ENCODE measurements at regions not wholly inside any gene's neighbourhood (a gene's known extent, or its start where the extent isn't known, plus 50 kb on each side); places are given as distances from the start of the nearest gene placed in this dataset.

DNA sequence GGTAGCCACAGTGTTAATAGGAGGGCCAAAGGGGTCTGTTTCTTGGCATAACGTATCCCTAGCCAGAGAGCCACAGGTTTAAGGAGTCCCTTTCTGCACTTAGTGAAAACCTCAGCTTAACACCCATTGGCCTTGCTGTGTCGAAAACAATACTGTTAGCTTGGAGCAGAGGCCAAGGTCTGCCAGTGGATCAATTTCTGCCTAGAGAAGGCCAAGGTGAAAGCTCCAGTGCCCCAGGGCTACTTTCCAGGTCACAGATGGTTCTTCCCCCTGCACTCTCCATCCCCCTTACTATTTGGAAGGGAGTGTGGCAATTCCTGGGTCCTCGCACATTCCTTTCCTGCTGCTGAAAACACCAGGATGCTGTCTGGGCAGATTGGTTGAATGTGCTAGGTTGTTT lies 74.8 kb upstream of the TNP1 start:
- H3K4me1 ChIP-seq (ENCODE audit: control insufficient read depth, insufficient read depth, low read length), result no peaks in the 10 kb centered on the region
- intact Hi-C loops (cut with micrococcal nuclease; ENCODE audit: unreplicated experiment), result no loop called here
- no peaks in the 10 kb centered on the region for H3K9me3 ChIP-seq (ENCODE audit: control insufficient read depth, insufficient read depth, low read depth, low read length)
- ChIA-PET POLR2A (no interaction called here), CTCF (no interaction called here)
- no TSS peak for BruUV-seq (replicated peaks)
- H3K4me3 ChIP-seq (ENCODE audit: low read depth in 2 of 2, low read length in 2 of 2), result no peak overlapping the region
- in situ Hi-C loops (cut with HindIII; ENCODE audit: low pct_unique_long_range_greater_than_20kb, low sequenced_read_pairs), result no loop called here
- H3K27ac ChIP-seq (ENCODE audit: low read length), result no peak overlapping the region
- no peaks in the 10 kb centered on the region for H3K36me3 ChIP-seq (ENCODE audit: control insufficient read depth, insufficient read depth, low read length)
- no peak for DNase-seq (ENCODE audit: low read depth, low spot score)
- H3K27me3 ChIP-seq (ENCODE audit: control insufficient read depth, insufficient read depth, low read length), result no peaks in the 10 kb centered on the region
- no peak for ATAC-seq
- TF ChIP-seq, protein P1, sequence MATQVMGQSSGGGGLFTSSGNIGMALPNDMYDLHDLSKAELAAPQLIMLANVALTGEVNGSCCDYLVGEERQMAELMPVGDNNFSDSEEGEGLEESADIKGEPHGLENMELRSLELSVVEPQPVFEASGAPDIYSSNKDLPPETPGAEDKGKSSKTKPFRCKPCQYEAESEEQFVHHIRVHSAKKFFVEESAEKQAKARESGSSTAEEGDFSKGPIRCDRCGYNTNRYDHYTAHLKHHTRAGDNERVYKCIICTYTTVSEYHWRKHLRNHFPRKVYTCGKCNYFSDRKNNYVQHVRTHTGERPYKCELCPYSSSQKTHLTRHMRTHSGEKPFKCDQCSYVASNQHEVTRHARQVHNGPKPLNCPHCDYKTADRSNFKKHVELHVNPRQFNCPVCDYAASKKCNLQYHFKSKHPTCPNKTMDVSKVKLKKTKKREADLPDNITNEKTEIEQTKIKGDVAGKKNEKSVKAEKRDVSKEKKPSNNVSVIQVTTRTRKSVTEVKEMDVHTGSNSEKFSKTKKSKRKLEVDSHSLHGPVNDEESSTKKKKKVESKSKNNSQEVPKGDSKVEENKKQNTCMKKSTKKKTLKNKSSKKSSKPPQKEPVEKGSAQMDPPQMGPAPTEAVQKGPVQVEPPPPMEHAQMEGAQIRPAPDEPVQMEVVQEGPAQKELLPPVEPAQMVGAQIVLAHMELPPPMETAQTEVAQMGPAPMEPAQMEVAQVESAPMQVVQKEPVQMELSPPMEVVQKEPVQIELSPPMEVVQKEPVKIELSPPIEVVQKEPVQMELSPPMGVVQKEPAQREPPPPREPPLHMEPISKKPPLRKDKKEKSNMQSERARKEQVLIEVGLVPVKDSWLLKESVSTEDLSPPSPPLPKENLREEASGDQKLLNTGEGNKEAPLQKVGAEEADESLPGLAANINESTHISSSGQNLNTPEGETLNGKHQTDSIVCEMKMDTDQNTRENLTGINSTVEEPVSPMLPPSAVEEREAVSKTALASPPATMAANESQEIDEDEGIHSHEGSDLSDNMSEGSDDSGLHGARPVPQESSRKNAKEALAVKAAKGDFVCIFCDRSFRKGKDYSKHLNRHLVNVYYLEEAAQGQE (IDR thresholded peaks at IDR 0.05; ENCODE audit: insufficient read depth in 1 of 2, low read depth in 2 of 2, low read length in 1 of 2), result no peak
- TF ChIP-seq POLR2AphosphoS5 (IDR thresholded peaks at IDR 0.05; ENCODE audit: low read depth, low read length) (no peak), TCF7L2 (IDR thresholded peaks at IDR 0.05; ENCODE audit: low read depth, low read length) (no peak), SIN3A (IDR thresholded peaks at IDR 0.05; ENCODE audit: borderline replicate concordance, insufficient read depth, low read depth, low read length) (no peak)
- TF ChIP-seq, protein P2, sequence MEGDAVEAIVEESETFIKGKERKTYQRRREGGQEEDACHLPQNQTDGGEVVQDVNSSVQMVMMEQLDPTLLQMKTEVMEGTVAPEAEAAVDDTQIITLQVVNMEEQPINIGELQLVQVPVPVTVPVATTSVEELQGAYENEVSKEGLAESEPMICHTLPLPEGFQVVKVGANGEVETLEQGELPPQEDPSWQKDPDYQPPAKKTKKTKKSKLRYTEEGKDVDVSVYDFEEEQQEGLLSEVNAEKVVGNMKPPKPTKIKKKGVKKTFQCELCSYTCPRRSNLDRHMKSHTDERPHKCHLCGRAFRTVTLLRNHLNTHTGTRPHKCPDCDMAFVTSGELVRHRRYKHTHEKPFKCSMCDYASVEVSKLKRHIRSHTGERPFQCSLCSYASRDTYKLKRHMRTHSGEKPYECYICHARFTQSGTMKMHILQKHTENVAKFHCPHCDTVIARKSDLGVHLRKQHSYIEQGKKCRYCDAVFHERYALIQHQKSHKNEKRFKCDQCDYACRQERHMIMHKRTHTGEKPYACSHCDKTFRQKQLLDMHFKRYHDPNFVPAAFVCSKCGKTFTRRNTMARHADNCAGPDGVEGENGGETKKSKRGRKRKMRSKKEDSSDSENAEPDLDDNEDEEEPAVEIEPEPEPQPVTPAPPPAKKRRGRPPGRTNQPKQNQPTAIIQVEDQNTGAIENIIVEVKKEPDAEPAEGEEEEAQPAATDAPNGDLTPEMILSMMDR (IDR thresholded peaks at IDR 0.05), result no peak

DNA sequence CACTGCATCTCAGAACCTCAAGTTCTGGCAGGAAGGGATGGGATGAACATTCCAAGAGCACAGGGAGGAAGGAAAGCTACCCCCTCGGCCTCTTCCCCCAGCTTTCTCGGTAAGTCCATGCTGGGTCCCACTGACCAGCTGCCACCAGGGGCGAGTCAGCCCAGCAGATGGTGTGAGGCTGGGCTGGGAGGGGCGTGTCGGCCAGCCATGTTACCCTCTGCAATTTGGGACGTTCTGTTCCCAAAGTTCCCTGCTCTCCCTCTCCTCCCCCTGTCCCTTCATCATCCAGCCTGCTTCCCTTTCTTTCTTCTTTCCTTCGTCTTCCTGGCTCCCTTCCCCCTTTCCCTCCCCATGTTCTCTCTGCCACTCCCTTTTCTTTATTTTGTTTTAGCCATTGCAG lies 74.3 kb upstream of the TNP1 start:
- TF ChIP-seq, protein P1 (IDR thresholded peaks at IDR 0.05; ENCODE audit: insufficient read depth in 1 of 2, low read depth in 2 of 2, low read length in 1 of 2), result no peak
- TF ChIP-seq SIN3A (IDR thresholded peaks at IDR 0.05; ENCODE audit: borderline replicate concordance, insufficient read depth, low read depth, low read length) (no peak), POLR2AphosphoS5 (IDR thresholded peaks at IDR 0.05; ENCODE audit: low read depth, low read length) (no peak), TCF7L2 (IDR thresholded peaks at IDR 0.05; ENCODE audit: low read depth, low read length) (no peak)
- TF ChIP-seq, protein P2 (IDR thresholded peaks at IDR 0.05), result no peak
- ATAC-seq (no peak), DNase-seq (ENCODE audit: low read depth, low spot score) (no peak)
- ChIA-PET POLR2A (no interaction called here), CTCF (no interaction called here)
- intact Hi-C loops (cut with micrococcal nuclease; ENCODE audit: unreplicated experiment), result no loop called here
- BruUV-seq (replicated peaks), result no TSS peak
- Histone ChIP-seq H3K27ac (ENCODE audit: low read length) (no peak overlapping the region), H3K4me3 (ENCODE audit: low read depth in 2 of 2, low read length in 2 of 2) (no peak overlapping the region), H3K9me3 (ENCODE audit: control insufficient read depth, insufficient read depth, low read depth, low read length) (no peaks in the 10 kb centered on the region), H3K27me3 (ENCODE audit: control insufficient read depth, insufficient read depth, low read length) (no peaks in the 10 kb centered on the region), H3K36me3 (ENCODE audit: control insufficient read depth, insufficient read depth, low read length) (no peaks in the 10 kb centered on the region), H3K4me1 (ENCODE audit: control insufficient read depth, insufficient read depth, low read length) (no peaks in the 10 kb centered on the region)
- in situ Hi-C loops (cut with HindIII; ENCODE audit: low pct_unique_long_range_greater_than_20kb, low sequenced_read_pairs), result no loop called here

Measured in Panc1 (cell line).